ENCODE measurements at regions not wholly inside any gene's neighbourhood (a gene's known extent, or its start where the extent isn't known, plus 50 kb on each side); places are given as distances from the start of the nearest gene placed in this dataset.

GRCh38 chr5:62011089-62011664 lies 294.8 kb upstream of the KIF2A start:
- no peak overlapping the region for H3K4me3 ChIP-seq (ENCODE audit: low read depth, poor library complexity, severe bottlenecking)
- intact Hi-C loops (cut with DNase I; ENCODE audit: low total_unique reads) = no loop called here
- 81 to 85% methylated on average over 5 of the region's 5 CpGs for WGBS, 2 donors
- TF ChIP-seq POLR2A (IDR thresholded peaks at IDR 0.05) (no peak), CTCF (IDR thresholded peaks at IDR 0.05) (no peak)
- no peak for DNase-seq (ENCODE audit: low spot score in 2 of 2)

- DNase-seq (ENCODE audit: low spot score in 2 of 2) = no peak
- no peak for TF ChIP-seq POLR2A (IDR thresholded peaks at IDR 0.05)
- TF ChIP-seq CTCF (IDR thresholded peaks at IDR 0.05) = no peak
- intact Hi-C loops (cut with DNase I; ENCODE audit: low total_unique reads) = no loop called here
- 68 to 79% methylated on average over 1 of the region's 1 CpG for WGBS, 2 donors
- no peak overlapping the region for H3K4me3 ChIP-seq (ENCODE audit: low read depth, poor library complexity, severe bottlenecking)
Measured at GRCh38 chr5:62017092-62017491, 288.9 kb upstream of the KIF2A start.

- H3K4me3 ChIP-seq (ENCODE audit: low read depth, poor library complexity, severe bottlenecking) = no peak overlapping the region
- DNase-seq (ENCODE audit: low spot score in 2 of 2) = no peak
- TF ChIP-seq POLR2A (IDR thresholded peaks at IDR 0.05) (no peak), CTCF (IDR thresholded peaks at IDR 0.05) (no peak)
- intact Hi-C loops (cut with DNase I; ENCODE audit: low total_unique reads) = no loop called here
- WGBS, 2 donors = 66 to 71% methylated on average over 2 of the region's 2 CpGs
Measured at GRCh38 chr5:62029303-62029702, 276.7 kb upstream of the KIF2A start.

GRCh38 chr5:62030326-62030725 lies 275.7 kb upstream of the KIF2A start:
- H3K4me3 ChIP-seq (ENCODE audit: low read depth, poor library complexity, severe bottlenecking) = no peak overlapping the region
- intact Hi-C loops (cut with DNase I; ENCODE audit: low total_unique reads) = no loop called here
- no peak for DNase-seq (ENCODE audit: low spot score in 2 of 2)
- 39 to 48% methylated on average over 2 of the region's 2 CpGs for WGBS, 2 donors
- TF ChIP-seq POLR2A (IDR thresholded peaks at IDR 0.05) = no peak
- no peak for TF ChIP-seq CTCF (IDR thresholded peaks at IDR 0.05)

GRCh38 chr5:62038024-62038423 lies 268.0 kb upstream of the KIF2A start:
- no peak overlapping the region for H3K4me3 ChIP-seq (ENCODE audit: low read depth, poor library complexity, severe bottlenecking)
- DNase-seq (ENCODE audit: low spot score in 2 of 2) = no peak
- no peak for TF ChIP-seq CTCF (IDR thresholded peaks at IDR 0.05)
- TF ChIP-seq POLR2A (IDR thresholded peaks at IDR 0.05) = no peak
- intact Hi-C loops (cut with DNase I; ENCODE audit: low total_unique reads) = no loop called here
- 60 to 75% methylated on average over 1 of the region's 1 CpG for WGBS, 2 donors

- 68 to 75% methylated on average over 5 of the region's 5 CpGs for WGBS, 2 donors
- intact Hi-C loops (cut with DNase I; ENCODE audit: low total_unique reads) = no loop called here
- TF ChIP-seq CTCF (IDR thresholded peaks at IDR 0.05) (no peak), POLR2A (IDR thresholded peaks at IDR 0.05) (no peak)
- H3K4me3 ChIP-seq (ENCODE audit: low read depth, poor library complexity, severe bottlenecking) = no peak overlapping the region
- DNase-seq (ENCODE audit: low spot score in 2 of 2) = no peak
Measured at GRCh38 chr5:62041156-62041756, 264.8 kb upstream of the KIF2A start.

Data from lower leg skin (tissue), 4 donors.